Hepatocyte (in vitro differentiated cells): ENCODE measurements at regions not wholly inside any gene's neighbourhood (a gene's known extent, or its start where the extent isn't known, plus 50 kb on each side); places are given as distances from the start of the nearest gene placed in this dataset.

Source experiments
- EZH2 ChIP-seq: fragments of 200-600 bp; sonication (generic); IDR thresholded peaks from 2 replicates; pipeline ENCODE4 v1.6.1; 2016; ENCODE audit warnings: antibody characterized with exemption, mild to moderate bottlenecking, borderline replicate concordance
- TF ChIP-seq, protein P1 (sequence below): fragments of 200-600 bp; sonication (generic); IDR thresholded peaks from 2 replicates; pipeline ENCODE4 v1.5.1; 2016; ENCODE audit warnings: antibody characterized with exemption, mild to moderate bottlenecking; ENCODE audit not compliant: poor library complexity

DNA sequence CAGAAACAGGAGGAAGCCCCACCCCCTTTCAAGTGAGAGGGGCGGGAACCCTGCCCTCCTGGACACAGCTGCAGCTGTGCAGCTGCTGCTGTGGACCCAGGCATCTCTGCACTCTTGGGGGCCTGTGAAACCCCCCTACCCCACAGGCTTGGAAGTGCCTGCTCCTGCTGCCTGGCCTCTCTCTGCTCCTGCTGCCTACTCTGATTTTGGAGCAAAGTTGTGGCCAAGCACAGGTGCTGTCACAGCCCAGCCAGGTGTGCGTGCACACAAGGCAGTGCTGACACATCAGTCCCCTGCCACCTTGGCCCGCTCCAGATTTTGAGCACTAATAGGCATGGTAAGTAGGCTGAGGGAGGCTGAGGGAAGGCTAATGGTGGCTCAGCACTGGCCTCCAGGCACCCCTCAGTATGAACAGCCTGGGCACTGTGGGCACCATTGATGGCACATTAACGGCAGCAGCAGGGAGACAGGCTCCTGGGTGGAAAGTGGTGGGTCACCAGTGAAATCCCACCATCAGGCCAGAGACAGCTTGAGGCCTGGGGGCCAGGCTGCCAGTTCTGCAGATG, 890.9 kb downstream of the GBE1 start:
- TF ChIP-seq, protein P1, sequence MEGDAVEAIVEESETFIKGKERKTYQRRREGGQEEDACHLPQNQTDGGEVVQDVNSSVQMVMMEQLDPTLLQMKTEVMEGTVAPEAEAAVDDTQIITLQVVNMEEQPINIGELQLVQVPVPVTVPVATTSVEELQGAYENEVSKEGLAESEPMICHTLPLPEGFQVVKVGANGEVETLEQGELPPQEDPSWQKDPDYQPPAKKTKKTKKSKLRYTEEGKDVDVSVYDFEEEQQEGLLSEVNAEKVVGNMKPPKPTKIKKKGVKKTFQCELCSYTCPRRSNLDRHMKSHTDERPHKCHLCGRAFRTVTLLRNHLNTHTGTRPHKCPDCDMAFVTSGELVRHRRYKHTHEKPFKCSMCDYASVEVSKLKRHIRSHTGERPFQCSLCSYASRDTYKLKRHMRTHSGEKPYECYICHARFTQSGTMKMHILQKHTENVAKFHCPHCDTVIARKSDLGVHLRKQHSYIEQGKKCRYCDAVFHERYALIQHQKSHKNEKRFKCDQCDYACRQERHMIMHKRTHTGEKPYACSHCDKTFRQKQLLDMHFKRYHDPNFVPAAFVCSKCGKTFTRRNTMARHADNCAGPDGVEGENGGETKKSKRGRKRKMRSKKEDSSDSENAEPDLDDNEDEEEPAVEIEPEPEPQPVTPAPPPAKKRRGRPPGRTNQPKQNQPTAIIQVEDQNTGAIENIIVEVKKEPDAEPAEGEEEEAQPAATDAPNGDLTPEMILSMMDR: no peak
- no peak for TF ChIP-seq EZH2
